K562 (cell line): ENCODE measurements at regions not wholly inside any gene's neighbourhood (a gene's known extent, or its start where the extent isn't known, plus 50 kb on each side); places are given as distances from the start of the nearest gene placed in this dataset.

Experiments
- ATAC-seq: fragments of 200-7000 bp; cut with Tn5 transposase; 3 replicates; pipeline ENCODE4 v1.9.1; 2020; ENCODE audit warnings: moderate library complexity
- BruUV-seq: library from RNA; stranded (reverse); fragments of 400-500 nt; replicated peaks from 2 replicates; lab custom pipeline; 2021; lab: Mats Ljungman, UMichigan
- CTCF ChIA-PET: fragments of 300-600 bp; formaldehyde crosslinking; extraction: SDS; loops from one replicate; lab custom pipeline; 2021; ENCODE audit warnings: low intra/inter-chr PET ratio; lab: Yijun Ruan, JAX
- POLR2A ChIA-PET: fragments of 300-600, 350-650 bp; sonication (Branson Sonifier 250); formaldehyde crosslinking; extraction: SDS; loops from one replicate; lab custom pipeline; 2021; ENCODE audit warnings: antibody characterized with exemption, inconsistent platforms; lab: Yijun Ruan, JAX
- DNase-seq, 4 experiments: peaks; one replicate each; pipeline versions ENCODE4 v3.0.0 to v3.0.0-alpha.2; 2011 to 2018; ENCODE audit warnings: low spot score in 3 of 4, mixed read lengths in 3 of 4; ENCODE audit errors: extremely low read depth in 1 of 4
- FAIRE-seq: peaks from 2 replicates; lab custom pipeline; 2011; peaks lifted over from hg19 to GRCh38; lab: Jason Lieb, UNC
- H2AFZ ChIP-seq: 2 replicates; pipeline ENCODE4 v1.6.0; 2011; ENCODE audit warnings: low read depth, low read length, control low read depth, inconsistent platforms
- H3K27ac ChIP-seq: fragments of 200-600 bp; 3 replicates; pipeline ENCODE4 v1.8.0; 2011; ENCODE audit warnings: low read depth, mild to moderate bottlenecking, control low read depth, inconsistent platforms, low read length, moderate library complexity, mixed read lengths; ENCODE audit errors: extremely low read depth
- H3K27me3 ChIP-seq, 2 experiments: fragments of 300-600 bp in 1 of 2; 2 replicates in 1 of 2; 3 replicates in 1 of 2; pipeline versions ENCODE4 v1.6.0 to v1.8.0; 2011; ENCODE audit warnings: inconsistent platforms in 2 of 2, low read length in 2 of 2, mild to moderate bottlenecking in 1 of 2, mixed read lengths in 1 of 2, moderate library complexity in 1 of 2; ENCODE audit not compliant: control insufficient read depth in 2 of 2, insufficient read depth in 2 of 2
- H3K36me3 ChIP-seq: fragments of 300-600 bp; 3 replicates; pipeline ENCODE4 v1.8.0; 2011; ENCODE audit warnings: mild to moderate bottlenecking, low read length, inconsistent platforms; ENCODE audit not compliant: control insufficient read depth, insufficient read depth
- H3K4me1 ChIP-seq, 2 experiments: fragments of 200-600 bp in 1 of 2; replicated peaks in 1 of 2; 2 replicates in 1 of 2; 3 replicates in 1 of 2; pipeline versions ENCODE4 v1.5.1 to v1.8.0; 2011; ENCODE audit warnings: inconsistent platforms in 2 of 2, low read length in 2 of 2, mild to moderate bottlenecking in 1 of 2, mixed read lengths in 1 of 2, moderate library complexity in 1 of 2; ENCODE audit not compliant: control insufficient read depth in 2 of 2, insufficient read depth in 2 of 2
- H3K4me2 ChIP-seq: 2 replicates; pipeline ENCODE4 v1.6.1; 2011; ENCODE audit warnings: low read length, control low read depth, inconsistent platforms, mixed read lengths; ENCODE audit not compliant: insufficient read depth
- H3K4me3 ChIP-seq: fragments of 200-600 bp; sonication (generic), shearing (Covaris generic); 2 replicates; pipeline ENCODE4 v1.5.1; 2016; ENCODE audit warnings: control low read depth, inconsistent platforms
- H3K79me2 ChIP-seq: fragments of 200-600 bp; 3 replicates; pipeline ENCODE4 v1.8.0; 2011; ENCODE audit warnings: low read length, inconsistent platforms; ENCODE audit not compliant: control insufficient read depth, insufficient read depth
- H3K9ac ChIP-seq, 2 experiments: 2 replicates each; pipeline versions ENCODE4 v1.6.0 to v1.6.1; 2011; ENCODE audit warnings: low read depth in 2 of 2, low read length in 2 of 2, control low read depth in 1 of 2, inconsistent platforms in 1 of 2, mild to moderate bottlenecking in 1 of 2, mixed read lengths in 1 of 2; ENCODE audit not compliant: insufficient read depth in 1 of 2
- H3K9me1 ChIP-seq: one replicate; pipeline ENCODE4 v1.6.0; 2011; ENCODE audit warnings: inconsistent platforms, mild to moderate bottlenecking, low read length, moderate library complexity; ENCODE audit not compliant: control insufficient read depth, insufficient read depth
- H3K9me3 ChIP-seq: replicated peaks from 2 replicates; pipeline ENCODE4 v1.5.1; 2011; ENCODE audit warnings: low read depth, low read length, inconsistent platforms; ENCODE audit not compliant: control insufficient read depth, insufficient read depth
- H4K20me1 ChIP-seq: replicated peaks from 2 replicates; pipeline ENCODE4 v1.6.1; 2011; ENCODE audit warnings: low read length, inconsistent platforms, mixed read lengths; ENCODE audit not compliant: control insufficient read depth, insufficient read depth
- AFF4 ChIP-seq: sonication (generic); formaldehyde crosslinking; IDR thresholded peaks from 2 replicates; pipeline ENCODE4 v1.8.0; 2023; ENCODE audit warnings: mild to moderate bottlenecking, missing genetic modification reagents
- CREB3 ChIP-seq: fragments of 450-650 bp; conservative IDR thresholded peaks from 2 replicates; pipeline ENCODE4 v1.6.1; 2016; ENCODE audit warnings: missing genetic modification characterization, low read depth, mild to moderate bottlenecking, missing compliant biosample characterization, moderate library complexity
- CTBP1 ChIP-seq: fragments of 450-650 bp; IDR thresholded peaks from 2 replicates; pipeline ENCODE4 v1.6.1; 2016; ENCODE audit warnings: borderline replicate concordance
- DLX4 ChIP-seq: fragments of 250-450 bp; sonication (Bioruptor Pico); IDR thresholded peaks from 2 replicates; pipeline ENCODE4 v1.6.1; 2021; ENCODE audit warnings: mild to moderate bottlenecking
- GTF2A2 ChIP-seq: IDR thresholded peaks from 2 replicates; pipeline ENCODE4 v1.6.1; 2016; ENCODE audit warnings: mild to moderate bottlenecking, missing genetic modification characterization, missing compliant biosample characterization
- HDAC1 ChIP-seq, 2 experiments: fragments of 450-650 bp; IDR thresholded peaks; 2 replicates each; pipeline ENCODE4 v1.6.1; 2016 to 2017; ENCODE audit warnings: inconsistent platforms in 1 of 2, mild to moderate bottlenecking in 1 of 2, moderate library complexity in 1 of 2
- HDGF ChIP-seq: fragments of 450-650 bp; IDR thresholded peaks from 2 replicates; pipeline ENCODE4 v1.6.1; 2016
- KHSRP ChIP-seq: fragments of 450-650 bp; IDR thresholded peaks from 2 replicates; pipeline ENCODE4 v1.6.1; 2017
- KLF13 ChIP-seq: fragments of 450-650 bp; IDR thresholded peaks from 2 replicates; pipeline ENCODE4 v1.6.1; 2016; ENCODE audit warnings: missing genetic modification characterization, low read depth, mild to moderate bottlenecking, missing compliant biosample characterization, moderate library complexity, borderline replicate concordance
- MXD1 ChIP-seq: fragments of 250-450 bp; sonication (Bioruptor Pico); IDR thresholded peaks from 2 replicates; pipeline ENCODE4 v1.8.0; 2021; ENCODE audit warnings: borderline replicate concordance, mild to moderate bottlenecking, moderate library complexity; ENCODE audit not compliant: poor library complexity, severe bottlenecking
- NCOR1 ChIP-seq: fragments of 450-650 bp; IDR thresholded peaks from 2 replicates; pipeline ENCODE4 v1.6.1; 2016; ENCODE audit warnings: mild to moderate bottlenecking, moderate library complexity
- PBX2 ChIP-seq, 2 experiments: IDR thresholded peaks in 1 of 2; conservative IDR thresholded peaks in 1 of 2; 2 replicates each; pipeline ENCODE4 v1.6.1; 2016; ENCODE audit warnings: low read depth in 2 of 2, mild to moderate bottlenecking in 1 of 2, missing compliant biosample characterization in 1 of 2, missing genetic modification characterization in 1 of 2, moderate library complexity in 1 of 2
- RHOXF2B ChIP-seq: fragments of 250-450 bp; sonication (Bioruptor Pico); conservative IDR thresholded peaks from 2 replicates; pipeline ENCODE4 v1.5.1; 2021
- WGBS: fragments of 100-300 bp; shearing (Covaris generic); methylation state at CpG from one replicate; pipeline ENCODE4 v1.1.6; 2016; ENCODE audit warnings: low coverage, mixed read lengths; ENCODE audit not compliant: insufficient coverage; ENCODE audit errors: missing lambda C conversion rate; 5-methylcytosine and 5-hydroxymethylcytosine counted together
- in situ Hi-C: fragments of 300-500 bp; cut with MboI; formaldehyde crosslinking; loops from 4 replicates; pipeline ENCODE4 v1.15.0; 2018; ENCODE audit warnings: inconsistent platforms, mixed read lengths
- intact Hi-C: fragments of 100-400 bp; cut with micrococcal nuclease; formaldehyde crosslinking; loops from 2 replicates; pipeline ENCODE4 v1.14.2; 2022

GRCh38 chr5:108649106-108649505, 98.6 kb upstream of the FER start:
- ChIA-PET POLR2A (interaction anchor here (1.2 kb wide), 1 partner anchor 653 kb away, joined by 4 read pairs; no protein-coding TSS in a partner anchor), CTCF (no interaction called here)
- no peaks in the 10 kb centered on the region for H3K36me3 ChIP-seq
- no peak for DNase-seq
- WGBS: 0% methylated on average over 1 of the region's 1 CpG
- H3K9me3 ChIP-seq: no peaks in the 10 kb centered on the region
- no TSS peak for BruUV-seq
- H3K27me3 ChIP-seq: no peaks in the 10 kb centered on the region
- intact Hi-C loops (loop anchor here (10.0 kb wide), 1 partner anchor 1036 kb away; the partner anchor contains the start of gene MAN2A1), in situ Hi-C loops (no loop called here)
- H3K4me1 ChIP-seq: no peaks in the 10 kb centered on the region
- no peak overlapping the region for H3K4me3 ChIP-seq
- H3K9me1 ChIP-seq: no peaks in the 10 kb centered on the region
- no peak for ATAC-seq
- no peaks in the 10 kb centered on the region for H3K79me2 ChIP-seq
- no peaks in the 10 kb centered on the region for H4K20me1 ChIP-seq
- no peak overlapping the region for H3K9ac ChIP-seq
- H3K27ac ChIP-seq: no peak overlapping the region
- no peak for FAIRE-seq
- no peak overlapping the region for H3K4me2 ChIP-seq
- no peak overlapping the region for H2AFZ ChIP-seq
- no peak for TF ChIP-seq KLF13
- TF ChIP-seq HDGF: no peak
- no peak for TF ChIP-seq HDAC1 (IDR thresholded peaks at IDR 0.05)
- no peak for TF ChIP-seq DLX4 (CRISPR knock-in tag)
- TF ChIP-seq CTBP1: no peak
- no peak for TF ChIP-seq CREB3
- no peak for TF ChIP-seq RHOXF2B
- TF ChIP-seq MXD1 (CRISPR knock-in tag): no peak
- no peak for TF ChIP-seq KHSRP
- no peak for TF ChIP-seq GTF2A2 (tag)
- TF ChIP-seq NCOR1: no peak
- no peak for TF ChIP-seq AFF4
- TF ChIP-seq PBX2 (CRISPR knock-in tag; IDR thresholded peaks at IDR 0.05; ENCODE audit: low read depth): no peak
- no peak for TF ChIP-seq PBX2 (tag; conservative IDR thresholded peaks at IDR 0.05; ENCODE audit: low read depth)
